ENCODE measurements at regions not wholly inside any gene's neighbourhood (a gene's known extent, or its start where the extent isn't known, plus 50 kb on each side); places are given as distances from the start of the nearest gene placed in this dataset.

DNA sequence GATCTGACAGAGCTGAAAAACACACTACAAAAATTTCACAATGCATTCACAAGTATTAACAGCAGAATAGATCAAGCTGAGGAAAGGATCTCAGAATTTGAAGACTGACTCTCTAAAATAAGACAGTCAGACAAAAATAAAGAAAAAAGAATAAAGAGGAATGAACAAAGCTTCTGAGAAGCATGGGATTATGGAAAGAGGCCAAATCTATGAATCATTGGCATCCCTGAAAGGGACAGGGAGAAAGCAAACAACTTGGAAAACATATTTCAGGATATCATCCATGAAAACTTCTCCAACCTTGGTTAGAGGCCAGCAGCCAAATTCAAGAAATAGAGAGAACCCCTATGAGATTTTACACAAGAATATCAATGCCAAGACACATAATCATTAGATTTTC, 804.8 kb upstream of the IGFBP3 start:
- no peak for TF ChIP-seq CTCF (conservative IDR thresholded peaks at IDR 0.05; ENCODE audit: low read length)
- no peak for TF ChIP-seq EZH2phosphoT487 (IDR thresholded peaks at IDR 0.05; ENCODE audit: borderline replicate concordance, low read depth, low read length)
